Neural progenitor cell (in vitro differentiated cells): ENCODE measurements at regions not wholly inside any gene's neighbourhood (a gene's known extent, or its start where the extent isn't known, plus 50 kb on each side); places are given as distances from the start of the nearest gene placed in this dataset.

Source experiments
- EZH2 ChIP-seq: fragments of 200-600 bp; sonication (generic); IDR thresholded peaks from 2 replicates; pipeline ENCODE4 v1.6.1; 2017; ENCODE audit warnings: antibody characterized with exemption, mild to moderate bottlenecking, moderate library complexity
- EZH2phosphoT487 ChIP-seq: fragments of 200-600 bp; sonication (generic); IDR thresholded peaks from 2 replicates; pipeline ENCODE4 v1.6.1; 2017; ENCODE audit warnings: antibody characterized with exemption
- TF ChIP-seq, protein P1 (sequence below): fragments of 200-600 bp; sonication (generic); IDR thresholded peaks from 2 replicates; pipeline ENCODE4 v1.5.1; 2017; ENCODE audit warnings: antibody characterized with exemption, mild to moderate bottlenecking

DNA sequence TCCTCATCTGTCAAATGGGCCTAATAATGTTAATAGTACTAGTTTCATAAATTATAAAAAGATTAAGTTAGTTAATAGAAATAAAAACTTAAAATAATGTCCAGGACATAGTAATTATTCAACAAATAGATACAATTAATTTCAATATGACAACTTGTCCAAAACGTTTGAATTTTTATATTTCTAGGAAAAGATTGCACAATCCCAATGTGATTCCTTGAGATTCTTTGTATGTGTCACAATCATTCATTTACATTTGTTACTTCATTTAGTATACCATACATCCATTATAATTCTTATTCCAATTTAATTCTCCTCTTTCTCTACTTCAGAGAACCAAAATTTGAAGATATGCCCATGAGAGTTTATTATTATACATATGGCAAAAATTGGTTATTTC, 554.2 kb downstream of the GABRG1 start:
- TF ChIP-seq, protein P1, sequence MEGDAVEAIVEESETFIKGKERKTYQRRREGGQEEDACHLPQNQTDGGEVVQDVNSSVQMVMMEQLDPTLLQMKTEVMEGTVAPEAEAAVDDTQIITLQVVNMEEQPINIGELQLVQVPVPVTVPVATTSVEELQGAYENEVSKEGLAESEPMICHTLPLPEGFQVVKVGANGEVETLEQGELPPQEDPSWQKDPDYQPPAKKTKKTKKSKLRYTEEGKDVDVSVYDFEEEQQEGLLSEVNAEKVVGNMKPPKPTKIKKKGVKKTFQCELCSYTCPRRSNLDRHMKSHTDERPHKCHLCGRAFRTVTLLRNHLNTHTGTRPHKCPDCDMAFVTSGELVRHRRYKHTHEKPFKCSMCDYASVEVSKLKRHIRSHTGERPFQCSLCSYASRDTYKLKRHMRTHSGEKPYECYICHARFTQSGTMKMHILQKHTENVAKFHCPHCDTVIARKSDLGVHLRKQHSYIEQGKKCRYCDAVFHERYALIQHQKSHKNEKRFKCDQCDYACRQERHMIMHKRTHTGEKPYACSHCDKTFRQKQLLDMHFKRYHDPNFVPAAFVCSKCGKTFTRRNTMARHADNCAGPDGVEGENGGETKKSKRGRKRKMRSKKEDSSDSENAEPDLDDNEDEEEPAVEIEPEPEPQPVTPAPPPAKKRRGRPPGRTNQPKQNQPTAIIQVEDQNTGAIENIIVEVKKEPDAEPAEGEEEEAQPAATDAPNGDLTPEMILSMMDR: no peak
- TF ChIP-seq EZH2: no peak
- TF ChIP-seq EZH2phosphoT487: no peak
